Loucy (cell line): ENCODE measurements at regions not wholly inside any gene's neighbourhood (a gene's known extent, or its start where the extent isn't known, plus 50 kb on each side); places are given as distances from the start of the nearest gene placed in this dataset.

Experiments used
- CTCF ChIP-seq: fragments of 200-600 bp; sonication (generic); conservative IDR thresholded peaks from 2 replicates; pipeline ENCODE4 v1.5.1; 2014; ENCODE audit warnings: mild to moderate bottlenecking, antibody characterized with exemption, low read length
- EZH2phosphoT487 ChIP-seq: fragments of 200-600 bp; IDR thresholded peaks from 2 replicates; pipeline ENCODE4 v1.6.1; 2018; ENCODE audit warnings: antibody characterized with exemption, mild to moderate bottlenecking, moderate library complexity, borderline replicate concordance

GRCh38 chr5:168039566-168040248 lies 251.7 kb upstream of the WWC1 start:
- TF ChIP-seq CTCF (no peak), EZH2phosphoT487 (no peak)
